IPS-NIHi11 (cell line): ENCODE measurements at regions not wholly inside any gene's neighbourhood (a gene's known extent, or its start where the extent isn't known, plus 50 kb on each side); places are given as distances from the start of the nearest gene placed in this dataset.
"Not testable (repeated sequence)": the region's sequence is repeated elsewhere in the genome, so short reads cannot be mapped to it uniquely, and the experiment has no call there.

Source experiments
- DNase-seq: peaks from one replicate; pipeline ENCODE4 v3.0.0; 2012; ENCODE audit warnings: mixed read lengths, low spot score

DNA sequence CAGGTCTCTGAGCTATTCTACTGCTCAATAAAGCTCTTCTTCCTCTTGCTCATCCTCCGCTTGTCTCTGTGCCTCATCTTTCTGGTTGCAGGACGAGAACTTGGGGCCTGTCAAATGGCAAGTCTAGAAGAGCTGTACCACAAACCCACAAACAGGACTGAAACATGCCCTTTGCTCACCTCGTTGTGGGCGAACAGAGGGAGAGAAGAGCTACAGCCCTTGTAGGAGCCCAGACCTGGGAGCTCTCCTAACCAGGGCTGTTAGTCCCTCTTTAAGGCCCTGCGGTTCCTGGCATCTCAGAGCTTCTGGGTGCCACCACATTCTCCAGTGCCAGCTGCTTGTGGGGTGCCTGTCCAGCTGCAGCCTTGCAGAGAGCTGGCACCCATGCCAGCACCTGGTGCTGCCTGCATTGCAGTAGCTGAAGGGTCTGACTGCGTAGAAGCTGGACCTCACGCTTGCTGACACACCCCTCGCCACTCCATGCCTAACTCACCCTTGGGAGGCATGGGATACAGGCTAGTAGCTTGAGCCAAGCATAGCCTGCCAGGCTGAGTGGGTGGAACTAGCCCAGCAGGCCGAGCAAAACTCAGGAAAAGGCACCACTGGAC lies 313.4 kb downstream of the ANKRD30B start:
- not testable (repeated sequence) for DNase-seq

DNA sequence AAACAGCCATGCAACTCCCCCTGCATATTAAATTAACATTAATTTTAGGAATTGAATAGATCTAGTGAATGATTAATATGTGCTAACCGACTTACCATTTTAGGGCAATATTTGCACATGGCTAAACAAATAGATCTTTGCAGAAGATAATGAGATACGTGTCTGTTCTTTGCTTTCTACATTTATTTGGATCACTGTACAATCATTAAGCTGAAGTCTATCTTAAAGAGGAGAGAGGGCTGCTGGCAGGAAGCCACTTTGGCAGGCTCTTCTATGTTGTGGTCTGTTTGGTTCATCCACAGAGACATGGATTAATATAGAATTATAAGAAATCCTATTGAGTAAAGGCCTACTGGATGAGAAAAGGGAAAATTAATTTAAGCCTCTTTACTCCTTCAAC lies 318.5 kb downstream of the ANKRD30B start:
- DNase-seq = not testable (repeated sequence)

DNA sequence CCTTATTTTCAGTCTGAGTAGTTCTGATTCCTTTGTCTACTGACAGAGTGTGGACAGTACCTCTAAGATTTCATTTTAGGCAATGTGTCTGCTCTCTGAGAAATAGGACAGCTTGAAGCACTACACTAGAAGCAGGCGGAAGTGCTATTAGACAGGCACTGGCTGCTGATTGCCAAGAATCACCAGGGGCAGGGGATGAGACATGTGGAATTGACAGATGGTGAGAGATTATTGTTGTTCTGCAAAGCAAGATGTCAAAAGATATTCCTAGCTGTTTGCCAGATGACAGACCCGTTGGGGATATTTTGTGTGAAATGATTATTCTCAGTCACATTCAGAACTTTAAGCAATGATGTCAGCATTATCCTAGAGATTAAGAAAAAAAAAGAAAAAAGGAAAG lies 323.3 kb downstream of the ANKRD30B start:
- not testable (repeated sequence) for DNase-seq
